H1 (cell line): ENCODE measurements at regions not wholly inside any gene's neighbourhood (a gene's known extent, or its start where the extent isn't known, plus 50 kb on each side); places are given as distances from the start of the nearest gene placed in this dataset.

Experiments used
- CTCF ChIA-PET: fragments of 300-600 bp; sonication (Branson Sonifier 250); formaldehyde crosslinking; loops from one replicate; lab custom pipeline; 2021; ENCODE audit not compliant: partially characterized antibody; lab: Charles Lee
- POLR2A ChIA-PET: fragments of 300-600 bp; sonication (Branson Sonifier 250); formaldehyde crosslinking; loops from one replicate; lab custom pipeline; 2021; ENCODE audit warnings: inconsistent platforms; ENCODE audit not compliant: partially characterized antibody; lab: Charles Lee
- DNase-seq, 2 experiments: peaks; one replicate each; pipeline versions ENCODE4 v3.0.0 to v3.0.0-alpha.2; 2010 to 2022; ENCODE audit warnings: low spot score in 2 of 2, low read depth in 1 of 2, mixed read lengths in 1 of 2
- FAIRE-seq: peaks from 2 replicates; lab custom pipeline; 2011; peaks lifted over from hg19 to GRCh38; lab: Jason Lieb, UNC
- H2AFZ ChIP-seq: 2 replicates; pipeline ENCODE4 v1.8.1; 2012; ENCODE audit warnings: low read length, inconsistent platforms
- H2AK5ac ChIP-seq: 2 replicates; pipeline ENCODE4 v1.6.1; 2013; ENCODE audit warnings: low read depth, low read length
- H2BK120ac ChIP-seq: replicated peaks from 2 replicates; pipeline ENCODE3; 2013; ENCODE audit warnings: low read depth, low read length, inconsistent platforms
- H2BK12ac ChIP-seq: 2 replicates; pipeline ENCODE4 v1.6.1; 2013; ENCODE audit warnings: low read depth, low read length
- H2BK15ac ChIP-seq: 2 replicates; pipeline ENCODE4 v1.6.1; 2013; ENCODE audit warnings: low read length
- H2BK20ac ChIP-seq: 2 replicates; pipeline ENCODE4 v1.6.1; 2013; ENCODE audit warnings: low read length
- H2BK5ac ChIP-seq: 2 replicates; pipeline ENCODE4 v1.6.1; 2013; ENCODE audit warnings: low read depth, low read length
- H3K14ac ChIP-seq: 2 replicates; pipeline ENCODE4 v1.6.1; 2013; ENCODE audit warnings: inconsistent platforms; ENCODE audit not compliant: insufficient read length
- H3K18ac ChIP-seq: 2 replicates; pipeline ENCODE4 v1.6.1; 2013; ENCODE audit warnings: low read length; ENCODE audit errors: extremely low read depth
- H3K23ac ChIP-seq: 2 replicates; pipeline ENCODE4 v1.6.1; 2013; ENCODE audit warnings: inconsistent platforms; ENCODE audit not compliant: insufficient read length
- H3K23me2 ChIP-seq: 2 replicates; pipeline ENCODE4 v1.6.1; 2013; ENCODE audit warnings: low read depth, low read length
- H3K27ac ChIP-seq: 2 replicates; pipeline ENCODE4 v1.6.1; 2011; ENCODE audit warnings: low read depth, low read length, inconsistent platforms
- H3K27me3 ChIP-seq, 4 experiments: replicated peaks in 1 of 4; 1 replicate in 1 of 4; 2 replicates in 3 of 4; pipeline versions ENCODE4 v1.6.1 to v1.8.1; 2011 to 2013; ENCODE audit warnings: low read length in 3 of 4, mild to moderate bottlenecking in 3 of 4, inconsistent platforms in 2 of 4, mixed read lengths in 2 of 4, moderate library complexity in 1 of 4; ENCODE audit not compliant: control insufficient read depth in 3 of 4, insufficient read depth in 3 of 4; ENCODE audit errors: extremely low read depth in 1 of 4
- H3K36me3 ChIP-seq, 4 experiments: 2 replicates each; pipeline versions ENCODE4 v1.6.1 to v1.8.1; 2011 to 2013; ENCODE audit warnings: mild to moderate bottlenecking in 4 of 4, low read length in 3 of 4, moderate library complexity in 2 of 4, control low read depth in 1 of 4, inconsistent platforms in 1 of 4; ENCODE audit not compliant: insufficient read depth in 4 of 4, control insufficient read depth in 2 of 4
- H3K4ac ChIP-seq: replicated peaks from 2 replicates; pipeline ENCODE3; 2013; ENCODE audit warnings: low read length, low read depth, mixed read lengths, inconsistent platforms; ENCODE audit not compliant: insufficient read length
- H3K4me1 ChIP-seq, 4 experiments: replicated peaks in 1 of 4; 1 replicate in 1 of 4; 2 replicates in 3 of 4; pipeline versions ENCODE4 v1.6.1 to v1.8.1; 2011 to 2013; ENCODE audit warnings: low read length in 3 of 4, inconsistent platforms in 2 of 4, mixed read lengths in 1 of 4; ENCODE audit not compliant: insufficient read depth in 4 of 4, control insufficient read depth in 3 of 4
- H3K4me2 ChIP-seq, 2 experiments: 2 replicates each; pipeline versions ENCODE4 v1.6.1 to v1.8.1; 2011 to 2013; ENCODE audit warnings: low read depth in 2 of 2, low read length in 2 of 2, control low read depth in 1 of 2, inconsistent platforms in 1 of 2, mild to moderate bottlenecking in 1 of 2; ENCODE audit not compliant: insufficient read depth in 1 of 2
- H3K4me3 ChIP-seq, 4 experiments: fragments of 200-600, 300-600 bp in 1 of 4; sonication (generic), shearing (Covaris generic), sonication (Bioruptor Twin) in 1 of 4; 2 replicates each; pipeline versions ENCODE4 v1.5.1 to v1.8.1; 2011 to 2016; ENCODE audit warnings: low read length in 4 of 4, low read depth in 3 of 4, control low read depth in 2 of 4, inconsistent platforms in 2 of 4, mild to moderate bottlenecking in 2 of 4, mixed read lengths in 1 of 4, moderate library complexity in 1 of 4; ENCODE audit not compliant: insufficient read depth in 2 of 4; ENCODE audit errors: extremely low read depth in 1 of 4
- H3K56ac ChIP-seq: replicated peaks from 2 replicates; pipeline ENCODE3; 2013; ENCODE audit warnings: low read depth, mild to moderate bottlenecking, mixed read lengths, low read length, inconsistent platforms; ENCODE audit not compliant: insufficient read length
- H3K79me1 ChIP-seq: 2 replicates; pipeline ENCODE4 v1.6.1; 2013; ENCODE audit warnings: low read depth, low read length, control low read depth
- H3K79me2 ChIP-seq, 2 experiments: 2 replicates each; pipeline versions ENCODE4 v1.6.1 to v1.8.1; 2012 to 2013; ENCODE audit warnings: low read length in 2 of 2, mild to moderate bottlenecking in 2 of 2, inconsistent platforms in 1 of 2; ENCODE audit not compliant: insufficient read depth in 2 of 2, control insufficient read depth in 1 of 2
- H3K9ac ChIP-seq, 4 experiments: replicated peaks in 1 of 4; 1 replicate in 1 of 4; 2 replicates in 3 of 4; pipeline versions ENCODE4 v1.6.1 to v1.8.1; 2011 to 2013; ENCODE audit warnings: low read depth in 3 of 4, low read length in 3 of 4, control low read depth in 2 of 4, mild to moderate bottlenecking in 2 of 4, moderate library complexity in 2 of 4, inconsistent platforms in 1 of 4; ENCODE audit errors: extremely low read depth in 1 of 4
- H3K9me3 ChIP-seq, 2 experiments: 2 replicates each; pipeline versions ENCODE4 v1.6.1 to v1.8.1; 2012 to 2013; ENCODE audit warnings: mild to moderate bottlenecking in 2 of 2, moderate library complexity in 2 of 2, control low read depth in 1 of 2, inconsistent platforms in 1 of 2, low read depth in 1 of 2, low read length in 1 of 2, mixed read lengths in 1 of 2; ENCODE audit not compliant: insufficient read depth in 2 of 2
- H4K20me1 ChIP-seq, 2 experiments: replicated peaks in 1 of 2; 2 replicates each; pipeline versions ENCODE3 to v1.8.1; 2011 to 2013; ENCODE audit warnings: inconsistent platforms in 2 of 2, low read length in 2 of 2, mild to moderate bottlenecking in 1 of 2; ENCODE audit not compliant: insufficient read depth in 2 of 2, control insufficient read depth in 1 of 2
- H4K5ac ChIP-seq: 2 replicates; pipeline ENCODE4 v1.6.1; 2013; ENCODE audit warnings: low read length, low read depth, mixed read lengths, inconsistent platforms; ENCODE audit not compliant: insufficient read length
- H4K8ac ChIP-seq: 2 replicates; pipeline ENCODE4 v1.8.0; 2013; ENCODE audit warnings: mild to moderate bottlenecking, moderate library complexity, low read length, inconsistent platforms; ENCODE audit not compliant: insufficient read depth; ENCODE audit errors: extremely low read depth
- H4K91ac ChIP-seq: replicated peaks from 2 replicates; pipeline ENCODE3; 2013; ENCODE audit warnings: low read length, mixed read lengths, inconsistent platforms; ENCODE audit not compliant: insufficient read length
- BACH1 ChIP-seq: IDR thresholded peaks from 2 replicates; pipeline ENCODE4 v1.6.1; 2012; ENCODE audit warnings: low read length, improper control_type of control experiment
- BCL11A ChIP-seq, 2 experiments: IDR thresholded peaks; one replicate each; pipeline ENCODE4 v1.6.1; 2011; ENCODE audit warnings: low read depth in 2 of 2, low read length in 2 of 2, mild to moderate bottlenecking in 2 of 2
- BRCA1 ChIP-seq: IDR thresholded peaks from 2 replicates; pipeline ENCODE4 v1.6.1; 2012; ENCODE audit warnings: low read depth, low read length, improper control_type of control experiment
- E2F6 ChIP-seq: IDR thresholded peaks from 2 replicates; pipeline ENCODE4 v1.6.1; 2012; ENCODE audit warnings: inconsistent platforms
- GABPA ChIP-seq: IDR thresholded peaks from 2 replicates; pipeline ENCODE4 v1.6.1; 2011; ENCODE audit warnings: mild to moderate bottlenecking, low read length, moderate library complexity, borderline replicate concordance; ENCODE audit not compliant: insufficient read depth
- KDM4A ChIP-seq: IDR thresholded peaks from one replicate; pipeline ENCODE4 v1.7.1; 2012; ENCODE audit warnings: low read depth, mild to moderate bottlenecking, moderate library complexity, low read length, inconsistent platforms; ENCODE audit not compliant: severe bottlenecking
- KDM5A ChIP-seq: fragments of 200-600 bp; IDR thresholded peaks from 2 replicates; pipeline ENCODE4 v1.7.1; 2012; ENCODE audit warnings: mild to moderate bottlenecking, low read length, inconsistent platforms, mixed read lengths
- PHF8 ChIP-seq: fragments of 200-600 bp; sonication (generic); conservative IDR thresholded peaks from 2 replicates; pipeline ENCODE4 v1.7.1; 2012; ENCODE audit warnings: low read depth, mild to moderate bottlenecking, inconsistent platforms, low read length, moderate library complexity
- POLR2A ChIP-seq, 2 experiments: IDR thresholded peaks; 1 replicate in 1 of 2; 2 replicates in 1 of 2; pipeline ENCODE4 v1.6.1; 2011; ENCODE audit warnings: low read depth in 2 of 2, low read length in 2 of 2, mild to moderate bottlenecking in 2 of 2; ENCODE audit errors: control extremely low read depth in 1 of 2
- RFX5 ChIP-seq: IDR thresholded peaks from 2 replicates; pipeline ENCODE4 v1.6.1; 2011; ENCODE audit warnings: low read depth, low read length, improper control_type of control experiment, borderline replicate concordance
- RNF2 ChIP-seq: fragments of 200-900, 300-1000 bp; sonication (generic); IDR thresholded peaks from 2 replicates; pipeline ENCODE4 v1.7.1; 2016; ENCODE audit warnings: borderline replicate concordance, low read depth, mild to moderate bottlenecking, antibody characterized with exemption, low read length; ENCODE audit not compliant: poor library complexity, severe bottlenecking; ENCODE audit errors: missing control alignments
- SIX5 ChIP-seq: IDR thresholded peaks from 2 replicates; pipeline ENCODE4 v1.6.1; 2011; ENCODE audit warnings: mild to moderate bottlenecking, low read depth, low read length
- TCF12 ChIP-seq: IDR thresholded peaks from 2 replicates; pipeline ENCODE4 v1.6.1; 2011; ENCODE audit warnings: low read depth, mild to moderate bottlenecking, low read length
- WGBS, 2 experiments: shearing (Covaris generic) in 1 of 2; methylation state at CpG; one replicate each; pipeline versions ENCODE4 v1.1.6 to v1.1.7; 2013 to 2015; ENCODE audit warnings: low lambda C conversion rate in 2 of 2, mixed read lengths in 2 of 2, inconsistent platforms in 1 of 2, low coverage in 1 of 2, missing lambda C conversion rate in 1 of 2; ENCODE audit not compliant: insufficient replicate concordance in 2 of 2, insufficient coverage in 1 of 2, insufficient read length in 1 of 2; ENCODE audit errors: extremely low coverage in 1 of 2, missing lambda C conversion rate in 1 of 2; 5-methylcytosine and 5-hydroxymethylcytosine counted together

- Histone ChIP-seq H2BK5ac (no peak overlapping the region), H3K4me3 (no peak overlapping the region), H3K9ac (no peak overlapping the region), H3K18ac (no peak overlapping the region), H3K4ac (no peak overlapping the region), H3K9me3 (no peaks in the 10 kb centered on the region), H2BK15ac (no peak overlapping the region), H2AFZ (no peak overlapping the region), H4K20me1 (no peaks in the 10 kb centered on the region), H3K23me2 (no peaks in the 10 kb centered on the region), H3K27ac (no peak overlapping the region), H3K79me1 (no peaks in the 10 kb centered on the region), H3K4me2 (no peak overlapping the region), H2BK120ac (no peak overlapping the region), H4K5ac (no peak overlapping the region), H3K4me1 (no peaks in the 10 kb centered on the region), H3K14ac (no peak overlapping the region), H2BK20ac (no peak overlapping the region), H4K91ac (no peak overlapping the region), H2AK5ac (no peak overlapping the region), H4K8ac (no peak overlapping the region), H3K79me2 (no peaks in the 10 kb centered on the region), H3K23ac (no peak overlapping the region), H3K27me3 (peaks cover 0 to 1% (median 0%) of the 10 kb centered on the region in 4 experiments; a peak in 1 of 7 replicates), H3K56ac (no peak overlapping the region), H2BK12ac (no peak overlapping the region), H3K36me3 (no peaks in the 10 kb centered on the region)
- POLR2A ChIA-PET = no interaction called here
- DNase-seq (no peak), FAIRE-seq (no peak)
- CTCF ChIA-PET = no interaction called here
- WGBS, 2 experiments = 80% methylated on average over 2 of the region's 2 CpGs; no CpG with 5 or more reads in 1 of the 2 experiments
- TF ChIP-seq POLR2A (IDR thresholded peaks at IDR 0.05; ENCODE audit: control extremely low read depth in 1 of 2, low read depth in 2 of 2, low read length in 2 of 2) (no peak), SIX5 (no peak), RNF2 (no peak), E2F6 (no peak), PHF8 (no peak), BRCA1 (no peak), KDM5A (no peak), GABPA (no peak), BCL11A (IDR thresholded peaks at IDR 0.05; ENCODE audit: low read depth in 2 of 2, low read length in 2 of 2) (no peak), TCF12 (no peak), BACH1 (no peak), RFX5 (no peak), KDM4A (no peak)
Observed at GRCh38 chr3:147699175-147699838, 290.1 kb downstream of the ZIC1 start.
